ENCODE measurements at regions not wholly inside any gene's neighbourhood (a gene's known extent, or its start where the extent isn't known, plus 50 kb on each side); places are given as distances from the start of the nearest gene placed in this dataset.

- DNase-seq (ENCODE audit: extremely low read depth, low read depth): no peak
Measured at GRCh38 chrX:38986586-38986985, 185.3 kb downstream of the MID1IP1 start.

GRCh38 chrX:38987198-38987651 is 186.0 kb downstream of the MID1IP1 start:
- no peak for DNase-seq (ENCODE audit: extremely low read depth, low read depth)

GRCh38 chrX:38988301-38988700 is 187.0 kb downstream of the MID1IP1 start:
- DNase-seq (ENCODE audit: extremely low read depth, low read depth): no peak

GRCh38 chrX:38989076-38989475 is 187.8 kb downstream of the MID1IP1 start:
- DNase-seq (ENCODE audit: extremely low read depth, low read depth): no peak

- DNase-seq (ENCODE audit: extremely low read depth, low read depth): no peak
Measured at GRCh38 chrX:38991656-38992440, 190.6 kb downstream of the MID1IP1 start.

- no peak for DNase-seq (ENCODE audit: extremely low read depth, low read depth)
Measured at GRCh38 chrX:38992441-38993096, 191.3 kb downstream of the MID1IP1 start.

- no peak for DNase-seq (ENCODE audit: extremely low read depth, low read depth)
Measured at GRCh38 chrX:38993500-38993899, 192.2 kb downstream of the MID1IP1 start.

GRCh38 chrX:38999099-38999498 is 197.8 kb downstream of the MID1IP1 start:
- no peak for DNase-seq (ENCODE audit: extremely low read depth, low read depth)

GRCh38 chrX:38999967-39000745 is 198.9 kb downstream of the MID1IP1 start:
- DNase-seq (ENCODE audit: extremely low read depth, low read depth): no peak

- no peak for DNase-seq (ENCODE audit: extremely low read depth, low read depth)
Measured at GRCh38 chrX:39000802-39001201, 199.5 kb downstream of the MID1IP1 start.

- no peak for DNase-seq (ENCODE audit: extremely low read depth, low read depth)
Measured at GRCh38 chrX:39002466-39002865, 201.2 kb downstream of the MID1IP1 start.

GRCh38 chrX:39008549-39008948 is 207.3 kb downstream of the MID1IP1 start:
- no peak for DNase-seq (ENCODE audit: extremely low read depth, low read depth)

GRCh38 chrX:39011454-39012221 is 210.4 kb downstream of the MID1IP1 start:
- DNase-seq (ENCODE audit: extremely low read depth, low read depth): no peak

GRCh38 chrX:39012621-39013111 is 211.4 kb downstream of the MID1IP1 start:
- DNase-seq (ENCODE audit: extremely low read depth, low read depth): no peak

GRCh38 chrX:39016556-39016955 is 215.3 kb downstream of the MID1IP1 start:
- DNase-seq (ENCODE audit: extremely low read depth, low read depth): no peak

- no peak for DNase-seq (ENCODE audit: extremely low read depth, low read depth)
Measured at GRCh38 chrX:39017077-39017476, 215.8 kb downstream of the MID1IP1 start.

GRCh38 chrX:39017716-39018115 is 216.5 kb downstream of the MID1IP1 start:
- DNase-seq (ENCODE audit: extremely low read depth, low read depth): no peak

GRCh38 chrX:39018541-39018940 is 217.3 kb downstream of the MID1IP1 start:
- DNase-seq (ENCODE audit: extremely low read depth, low read depth): no peak

GRCh38 chrX:39019056-39019455 is 217.8 kb downstream of the MID1IP1 start:
- no peak for DNase-seq (ENCODE audit: extremely low read depth, low read depth)

- DNase-seq (ENCODE audit: extremely low read depth, low read depth): no peak
Measured at GRCh38 chrX:39020051-39020669, 218.9 kb downstream of the MID1IP1 start.

Data from NCI-H460 (cell line).